KMS-11 (cell line): ENCODE measurements at regions not wholly inside any gene's neighbourhood (a gene's known extent, or its start where the extent isn't known, plus 50 kb on each side); places are given as distances from the start of the nearest gene placed in this dataset.

Source experiments
- H2AFZ ChIP-seq: fragments of 200-600 bp; sonication (generic); 2 replicates; pipeline ENCODE4 v1.6.1; 2016; ENCODE audit warnings: antibody characterized with exemption, mixed run types, low read depth
- H3K27ac ChIP-seq: fragments of 200-600 bp; sonication (generic); 2 replicates; pipeline ENCODE4 v1.6.1; 2016; ENCODE audit warnings: mild to moderate bottlenecking, mixed run types
- H3K27me3 ChIP-seq: fragments of 200-600 bp; sonication (generic); 2 replicates; pipeline ENCODE4 v1.6.1; 2017; ENCODE audit warnings: mild to moderate bottlenecking, low read depth, mixed run types, moderate library complexity; ENCODE audit not compliant: insufficient read depth
- H3K36me3 ChIP-seq: fragments of 200-600 bp; sonication (generic); 2 replicates; pipeline ENCODE4 v1.6.1; 2017; ENCODE audit warnings: mild to moderate bottlenecking, mixed run types; ENCODE audit not compliant: insufficient read depth
- H3K4me1 ChIP-seq: fragments of 200-600 bp; sonication (generic); 2 replicates; pipeline ENCODE4 v1.6.1; 2016; ENCODE audit warnings: mild to moderate bottlenecking, low read depth, mixed run types; ENCODE audit not compliant: poor library complexity, severe bottlenecking
- H3K4me2 ChIP-seq: fragments of 200-600 bp; sonication (generic); 2 replicates; pipeline ENCODE4 v1.7.0; 2016; ENCODE audit warnings: mild to moderate bottlenecking, mixed run types
- H3K4me3 ChIP-seq: fragments of 200-600 bp; sonication (generic); IDR thresholded peaks from 2 replicates; pipeline ENCODE4 v1.6.1; 2017; ENCODE audit warnings: low read depth, low read length, mixed read lengths; ENCODE audit not compliant: insufficient read depth
- H3K79me2 ChIP-seq: fragments of 200-600 bp; sonication (generic); 2 replicates; pipeline ENCODE4 v1.6.1; 2016; ENCODE audit warnings: low read depth, mixed run types; ENCODE audit not compliant: insufficient read depth
- H3K9ac ChIP-seq: fragments of 200-600 bp; sonication (generic); 2 replicates; pipeline ENCODE4 v1.6.1; 2016; ENCODE audit warnings: mild to moderate bottlenecking, mixed run types
- H4K20me1 ChIP-seq: fragments of 200-600 bp; sonication (generic); 2 replicates; pipeline ENCODE4 v1.6.1; 2016; ENCODE audit warnings: mild to moderate bottlenecking, mixed run types; ENCODE audit not compliant: insufficient read depth
- TF ChIP-seq, protein P1 (sequence below): fragments of 200-600 bp; sonication (generic); conservative IDR thresholded peaks from 2 replicates; pipeline ENCODE4 v1.6.1; 2017; ENCODE audit warnings: low read depth, mild to moderate bottlenecking, antibody characterized with exemption, low read length, moderate library complexity, mixed read lengths

GRCh38 chr20:7406671-7407070 lies 533.6 kb downstream of the HAO1 start:
- TF ChIP-seq, protein P1, sequence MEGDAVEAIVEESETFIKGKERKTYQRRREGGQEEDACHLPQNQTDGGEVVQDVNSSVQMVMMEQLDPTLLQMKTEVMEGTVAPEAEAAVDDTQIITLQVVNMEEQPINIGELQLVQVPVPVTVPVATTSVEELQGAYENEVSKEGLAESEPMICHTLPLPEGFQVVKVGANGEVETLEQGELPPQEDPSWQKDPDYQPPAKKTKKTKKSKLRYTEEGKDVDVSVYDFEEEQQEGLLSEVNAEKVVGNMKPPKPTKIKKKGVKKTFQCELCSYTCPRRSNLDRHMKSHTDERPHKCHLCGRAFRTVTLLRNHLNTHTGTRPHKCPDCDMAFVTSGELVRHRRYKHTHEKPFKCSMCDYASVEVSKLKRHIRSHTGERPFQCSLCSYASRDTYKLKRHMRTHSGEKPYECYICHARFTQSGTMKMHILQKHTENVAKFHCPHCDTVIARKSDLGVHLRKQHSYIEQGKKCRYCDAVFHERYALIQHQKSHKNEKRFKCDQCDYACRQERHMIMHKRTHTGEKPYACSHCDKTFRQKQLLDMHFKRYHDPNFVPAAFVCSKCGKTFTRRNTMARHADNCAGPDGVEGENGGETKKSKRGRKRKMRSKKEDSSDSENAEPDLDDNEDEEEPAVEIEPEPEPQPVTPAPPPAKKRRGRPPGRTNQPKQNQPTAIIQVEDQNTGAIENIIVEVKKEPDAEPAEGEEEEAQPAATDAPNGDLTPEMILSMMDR = no peak
- Histone ChIP-seq H3K9ac (no peak overlapping the region), H3K27ac (no peak overlapping the region), H2AFZ (no peak overlapping the region), H3K79me2 (no peaks in the 10 kb centered on the region), H3K4me1 (no peaks in the 10 kb centered on the region), H4K20me1 (no peaks in the 10 kb centered on the region), H3K27me3 (no peaks in the 10 kb centered on the region), H3K4me2 (no peak overlapping the region), H3K4me3 (no peak overlapping the region), H3K36me3 (no peaks in the 10 kb centered on the region)

- Histone ChIP-seq H3K27me3 (no peaks in the 10 kb centered on the region), H3K4me2 (no peak overlapping the region), H3K79me2 (no peaks in the 10 kb centered on the region), H4K20me1 (no peaks in the 10 kb centered on the region), H2AFZ (no peak overlapping the region), H3K9ac (no peak overlapping the region), H3K36me3 (no peaks in the 10 kb centered on the region), H3K4me1 (no peaks in the 10 kb centered on the region), H3K4me3 (no peak overlapping the region), H3K27ac (no peak overlapping the region)
- TF ChIP-seq, protein P1 = no peak
Observed at GRCh38 chr20:7410150-7410549, 530.1 kb downstream of the HAO1 start.

DNA sequence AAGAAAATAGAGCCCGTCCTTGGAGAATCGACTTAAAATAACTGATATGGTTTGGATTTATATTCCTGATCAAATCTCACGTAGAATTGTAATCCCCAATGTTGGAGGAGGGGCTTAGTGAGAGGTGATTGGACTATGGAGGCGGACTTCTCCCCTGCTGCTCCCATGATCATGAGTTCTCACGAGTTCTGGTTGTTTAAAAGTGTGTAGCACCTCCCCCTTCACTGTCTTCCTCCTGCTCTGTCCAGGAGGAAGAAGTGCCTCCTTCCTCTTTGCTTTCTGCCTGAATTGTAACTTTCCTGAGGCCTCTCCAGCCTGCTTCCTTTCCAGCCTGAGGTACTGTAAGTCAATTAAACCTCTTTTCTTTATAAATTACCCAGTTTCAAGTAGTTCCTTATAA lies 529.2 kb downstream of the HAO1 start:
- Histone ChIP-seq H3K27ac (no peak overlapping the region), H3K27me3 (no peaks in the 10 kb centered on the region), H3K4me3 (no peak overlapping the region), H3K36me3 (no peaks in the 10 kb centered on the region), H3K4me1 (no peaks in the 10 kb centered on the region), H3K9ac (no peak overlapping the region), H2AFZ (no peak overlapping the region), H3K4me2 (no peak overlapping the region), H3K79me2 (no peaks in the 10 kb centered on the region), H4K20me1 (no peaks in the 10 kb centered on the region)
- TF ChIP-seq, protein P1 = no peak

- Histone ChIP-seq H4K20me1 (no peaks in the 10 kb centered on the region), H3K9ac (no peak overlapping the region), H3K36me3 (no peaks in the 10 kb centered on the region)
Observed at GRCh38 chr20:7415427-7415826, 524.8 kb downstream of the HAO1 start.

More at GRCh38 chr20:7415427-7415826, 524.8 kb downstream of the HAO1 start:
- Histone ChIP-seq H3K4me2 (no peak overlapping the region), H3K79me2 (no peaks in the 10 kb centered on the region), H3K4me1 (no peaks in the 10 kb centered on the region), H3K27ac (no peak overlapping the region), H3K4me3 (no peak overlapping the region), H2AFZ (no peak overlapping the region), H3K27me3 (no peaks in the 10 kb centered on the region)
- TF ChIP-seq, protein P1 = no peak
